GM19438 (cell line): ENCODE measurements at regions not wholly inside any gene's neighbourhood (a gene's known extent, or its start where the extent isn't known, plus 50 kb on each side); places are given as distances from the start of the nearest gene placed in this dataset.

Experiments used
- ATAC-seq: cut with Tn5 transposase; IDR thresholded peaks from one replicate; pipeline ENCODE4 v1.9.1; 2021; ENCODE audit warnings: low read depth; ENCODE audit not compliant: unreplicated experiment

GRCh38 chr4:11908205-11908604 lies 479.5 kb upstream of the HS3ST1 start:
- no peak for ATAC-seq

- no peak for ATAC-seq
Measured at GRCh38 chr4:11904846-11905739, 476.4 kb upstream of the HS3ST1 start.

GRCh38 chr4:11904117-11904535 lies 475.4 kb upstream of the HS3ST1 start:
- ATAC-seq = no peak

- ATAC-seq = no peak
Measured at GRCh38 chr4:11901089-11901488, 472.4 kb upstream of the HS3ST1 start.

- no peak for ATAC-seq
Measured at GRCh38 chr4:11900359-11900758, 471.7 kb upstream of the HS3ST1 start.

GRCh38 chr4:11898796-11899195 lies 470.1 kb upstream of the HS3ST1 start:
- no peak for ATAC-seq

GRCh38 chr4:11895766-11896165 lies 467.1 kb upstream of the HS3ST1 start:
- ATAC-seq = no peak

GRCh38 chr4:11894977-11895376 lies 466.3 kb upstream of the HS3ST1 start:
- ATAC-seq = no peak

- ATAC-seq = no peak
Measured at GRCh38 chr4:11894221-11894620, 465.5 kb upstream of the HS3ST1 start.

GRCh38 chr4:11889099-11889498 lies 460.4 kb upstream of the HS3ST1 start:
- ATAC-seq = no peak

- ATAC-seq = no peak
Measured at GRCh38 chr4:11881947-11882346, 453.3 kb upstream of the HS3ST1 start.

GRCh38 chr4:11881364-11881763 lies 452.7 kb upstream of the HS3ST1 start:
- ATAC-seq = no peak

- no peak for ATAC-seq
Measured at GRCh38 chr4:11878241-11878640, 449.5 kb upstream of the HS3ST1 start.

- no peak for ATAC-seq
Measured at GRCh38 chr4:11876104-11876503, 447.4 kb upstream of the HS3ST1 start.

- no peak for ATAC-seq
Measured at GRCh38 chr4:11869191-11869870, 440.6 kb upstream of the HS3ST1 start.

- ATAC-seq = no peak
Measured at GRCh38 chr4:11866391-11866790, 437.7 kb upstream of the HS3ST1 start.

GRCh38 chr4:11860996-11861395 lies 432.3 kb upstream of the HS3ST1 start:
- no peak for ATAC-seq

GRCh38 chr4:11857881-11858280 lies 429.2 kb upstream of the HS3ST1 start:
- no peak for ATAC-seq

- ATAC-seq = no peak
Measured at GRCh38 chr4:11847167-11847566, 418.5 kb upstream of the HS3ST1 start.

- no peak for ATAC-seq
Measured at GRCh38 chr4:11843927-11844326, 415.2 kb upstream of the HS3ST1 start.

GRCh38 chr4:11843340-11843739 lies 414.6 kb upstream of the HS3ST1 start:
- ATAC-seq = no peak
